Spleen (tissue), 11 donors: ENCODE measurements at regions not wholly inside any gene's neighbourhood (a gene's known extent, or its start where the extent isn't known, plus 50 kb on each side); places are given as distances from the start of the nearest gene placed in this dataset.

Experiments used
- DNase-seq: peaks from one replicate; pipeline ENCODE4 v3.0.0-alpha.2; 2020
- H3K27ac ChIP-seq, 8 donors: fragments of 200-600 bp; sonication (generic) in 7 of 8; 1 replicate in 4 of 8; 2 replicates in 4 of 8; pipeline versions ENCODE4 v1.5.0 to v1.8.0; 2016 to 2021; ENCODE audit warnings: inconsistent platforms in 4 of 8, mild to moderate bottlenecking in 4 of 8, moderate library complexity in 1 of 8
- H3K27me3 ChIP-seq, 7 donors: fragments of 200-600 bp; sonication (generic) in 6 of 7; replicated peaks in 1 of 7; 1 replicate in 4 of 7; 2 replicates in 3 of 7; pipeline versions ENCODE4 v1.5.0 to v1.8.0; 2016 to 2021; ENCODE audit warnings: inconsistent platforms in 3 of 7, mild to moderate bottlenecking in 1 of 7
- H3K36me3 ChIP-seq, 6 donors: fragments of 200-600 bp; sonication (generic) in 5 of 6; 1 replicate in 4 of 6; 2 replicates in 2 of 6; pipeline versions ENCODE4 v1.5.0 to v1.8.0; 2016 to 2021; ENCODE audit warnings: inconsistent platforms in 2 of 6
- H3K4me1 ChIP-seq, 6 donors: fragments of 200-600 bp; sonication (generic) in 5 of 6; 1 replicate in 3 of 6; 2 replicates in 3 of 6; pipeline versions ENCODE4 v1.5.0 to v1.8.0; 2016 to 2021; ENCODE audit warnings: inconsistent platforms in 3 of 6
- H3K4me3 ChIP-seq, 8 donors: fragments of 200-600 bp; sonication (generic) in 7 of 8; 1 replicate in 4 of 8; 2 replicates in 4 of 8; pipeline versions ENCODE4 v1.5.0 to v1.8.0; 2016 to 2021; ENCODE audit warnings: inconsistent platforms in 4 of 8, mild to moderate bottlenecking in 4 of 8, moderate library complexity in 2 of 8
- H3K9me3 ChIP-seq, 8 donors: fragments of 200-600 bp; sonication (generic) in 7 of 8; 1 replicate in 4 of 8; 2 replicates in 4 of 8; pipeline versions ENCODE4 v1.5.0 to v1.8.0; 2016 to 2021; ENCODE audit warnings: inconsistent platforms in 4 of 8
- CTCF ChIP-seq, 11 experiments: fragments of 200-600 bp in 7 of 11; fragments of 450-650 bp in 4 of 11; sonication (generic) in 4 of 11; IDR thresholded peaks in 8 of 11; conservative IDR thresholded peaks in 3 of 11; 1 replicate in 7 of 11; 2 replicates in 4 of 11; pipeline versions ENCODE4 v1.4.0 to v1.8.0; 2016 to 2021; ENCODE audit warnings: antibody characterized with exemption in 11 of 11, inconsistent platforms in 4 of 11, mild to moderate bottlenecking in 1 of 11
- POLR2A ChIP-seq, 3 donors: fragments of 450-650 bp; IDR thresholded peaks; one replicate each; pipeline ENCODE4 v1.5.1; 2017; ENCODE audit warnings: antibody characterized with exemption in 3 of 3, mild to moderate bottlenecking in 1 of 3
- POLR2AphosphoS5 ChIP-seq, 3 donors: sonication (generic); formaldehyde crosslinking; IDR thresholded peaks; one replicate each; pipeline ENCODE4 v1.5.1; 2017; ENCODE audit warnings: antibody characterized with exemption in 3 of 3
- WGBS, 5 donors: extraction: QIAGEN DNeasy Blood & Tissue Kit in 3 of 5; methylation state at CpG; one replicate each; pipeline versions ENCODE4 v1.1.5 to v1.1.7; 2013 to 2018; 5-methylcytosine and 5-hydroxymethylcytosine counted together
- intact Hi-C: fragments of 100-400 bp; cut with DNase I; formaldehyde crosslinking; loops from one replicate; pipeline ENCODE4 v1.15.0; 2023; ENCODE audit warnings: low total_unique reads
- donor health status: healthy with polysubstance abuse.
- donor health status: DM: no; HTN: no; CAD: no; lungs with moderate emphysema.
- donor health status: DM: no; HTN: no; CAD: no.
- donor health status: Bipolar disorder and iron deficiency.
- donor health status: healthy.
- donor health status: DM: no; HTN: no; CAD: no.
- donor health status: DM: yes; HTN: yes; CAD: no.

DNA sequence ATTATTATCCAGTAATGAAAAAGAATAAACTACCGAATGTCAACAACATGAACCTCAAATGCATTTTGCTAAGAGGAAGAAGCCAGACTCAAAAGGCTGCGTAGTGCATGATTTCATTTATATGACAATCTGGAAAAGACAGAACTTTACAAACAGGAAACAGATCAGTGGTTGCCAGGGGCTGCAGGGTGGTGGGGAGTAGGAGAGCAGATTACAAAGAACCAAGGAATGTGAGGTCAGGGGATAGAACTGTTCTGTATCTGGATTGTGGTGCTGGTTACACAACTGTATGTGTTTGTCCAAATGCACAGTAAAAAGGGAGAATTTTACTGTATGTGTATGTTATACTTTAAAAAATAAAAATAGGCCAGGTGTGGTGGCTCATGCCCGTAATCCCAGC, 89.7 kb upstream of the MYL2 start:
- WGBS, 5 donors: 74 to 85% (median 76%) methylated on average over 3 of the region's 3 CpGs
- H3K36me3 ChIP-seq: no peaks in the 10 kb centered on the region

GRCh38 chr12:111006621-111007020, 86.2 kb upstream of the MYL2 start:
- H3K36me3 ChIP-seq: no peaks in the 10 kb centered on the region
- no peaks in the 10 kb centered on the region for H3K4me1 ChIP-seq
- DNase-seq: no peak
- H3K27ac ChIP-seq: no peak overlapping the region
- intact Hi-C loops: no loop called here
- H3K9me3 ChIP-seq: peaks cover 0 to 3% (median 0%) of the 10 kb centered on the region in 8 donors
- no peak overlapping the region for H3K4me3 ChIP-seq
- WGBS, 5 donors: 31 to 54% (median 41%) methylated on average over 2 of the region's 2 CpGs
- H3K27me3 ChIP-seq: peaks cover 0 to 41% (median 0%) of the 10 kb centered on the region in 7 donors
- no peak for TF ChIP-seq CTCF (IDR thresholded peaks at IDR 0.05 in 8 of 11, conservative IDR thresholded peaks at IDR 0.05 in 3 of 11)
- TF ChIP-seq POLR2A (IDR thresholded peaks at IDR 0.05): no peak
- no peak for TF ChIP-seq POLR2AphosphoS5 (IDR thresholded peaks at IDR 0.05)

More for the DNA sequence above, 89.7 kb upstream of the MYL2 start:
- intact Hi-C loops: no loop called here
- H3K27me3 ChIP-seq: peaks cover 0 to 28% (median 3%) of the 10 kb centered on the region in 7 donors
- no peak overlapping the region for H3K27ac ChIP-seq
- no peak for DNase-seq
- H3K9me3 ChIP-seq: peaks cover 0 to 4% (median 0%) of the 10 kb centered on the region in 8 donors
- no peaks in the 10 kb centered on the region for H3K4me1 ChIP-seq
- H3K4me3 ChIP-seq: no peak overlapping the region
- TF ChIP-seq POLR2AphosphoS5 (IDR thresholded peaks at IDR 0.05) (no peak), POLR2A (IDR thresholded peaks at IDR 0.05) (no peak), CTCF (IDR thresholded peaks at IDR 0.05 in 8 of 11, conservative IDR thresholded peaks at IDR 0.05 in 3 of 11) (no peak)

DNA sequence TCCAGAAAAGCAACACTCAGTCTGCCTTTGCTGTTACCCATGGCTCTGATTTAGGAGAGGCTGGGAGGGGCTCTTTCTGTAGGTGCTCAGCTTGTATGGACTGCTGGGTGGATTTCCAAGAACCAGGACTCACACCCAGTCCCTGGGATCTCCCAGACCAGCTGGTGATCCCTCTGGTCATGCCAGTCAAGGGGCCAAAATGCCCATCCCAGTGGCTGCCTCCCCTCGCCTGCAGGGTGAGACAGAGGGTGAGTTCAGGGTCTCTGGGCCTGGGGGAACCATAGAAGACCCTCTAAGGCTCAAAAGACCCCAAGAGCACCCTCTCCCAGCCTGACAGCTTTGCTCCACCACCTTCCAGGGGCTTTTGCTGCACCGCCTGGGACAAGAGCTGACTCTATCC, 78.6 kb upstream of the MYL2 start:
- no peaks in the 10 kb centered on the region for H3K4me1 ChIP-seq
- DNase-seq: no peak
- peaks cover 3 to 36% (median 30%) of the 10 kb centered on the region in 8 donors for H3K9me3 ChIP-seq
- 71 to 91% (median 88%) methylated on average over 2 of the region's 2 CpGs for whole genome bisulfite sequencing, 5 donors
- no peaks in the 10 kb centered on the region for H3K36me3 ChIP-seq
- no peak overlapping the region for H3K4me3 ChIP-seq
- intact Hi-C loops: no loop called here
- TF ChIP-seq CTCF (IDR thresholded peaks at IDR 0.05 in 8 of 11, conservative IDR thresholded peaks at IDR 0.05 in 3 of 11) (no peak), POLR2A (IDR thresholded peaks at IDR 0.05) (no peak), POLR2AphosphoS5 (IDR thresholded peaks at IDR 0.05) (no peak)
- peaks cover 0 to 18% (median 0%) of the 10 kb centered on the region in 7 donors for H3K27me3 ChIP-seq
- no peak overlapping the region for H3K27ac ChIP-seq

GRCh38 chr12:110998165-110998564, 77.8 kb upstream of the MYL2 start:
- no peak for DNase-seq
- H3K27me3 ChIP-seq: peaks cover 0 to 16% (median 0%) of the 10 kb centered on the region in 7 donors
- no peak overlapping the region for H3K4me3 ChIP-seq
- no peak overlapping the region for H3K27ac ChIP-seq
- no peaks in the 10 kb centered on the region for H3K36me3 ChIP-seq
- WGBS, 5 donors: 60 to 69% (median 63%) methylated on average over 3 of the region's 3 CpGs
- intact Hi-C loops: no loop called here
- TF ChIP-seq CTCF (IDR thresholded peaks at IDR 0.05 in 8 of 11, conservative IDR thresholded peaks at IDR 0.05 in 3 of 11) (no peak), POLR2A (IDR thresholded peaks at IDR 0.05) (no peak), POLR2AphosphoS5 (IDR thresholded peaks at IDR 0.05) (no peak)
- H3K4me1 ChIP-seq: no peaks in the 10 kb centered on the region
- H3K9me3 ChIP-seq: peaks cover 3 to 36% (median 30%) of the 10 kb centered on the region in 8 donors
